Tibial nerve (tissue), 4 donors: ENCODE measurements at regions not wholly inside any gene's neighbourhood (a gene's known extent, or its start where the extent isn't known, plus 50 kb on each side); places are given as distances from the start of the nearest gene placed in this dataset.
"Not testable (repeated sequence)": the region's sequence is repeated elsewhere in the genome, so short reads cannot be mapped to it uniquely, and the experiment has no call there.

Experiments
- DNase-seq, 2 donors: peaks; one replicate each; pipeline ENCODE4 v3.0.0-alpha.2; 2019; ENCODE audit warnings: low spot score in 2 of 2
- H3K27ac ChIP-seq, 4 donors: fragments of 200-600 bp; sonication (generic) in 3 of 4; one replicate each; pipeline ENCODE4 v1.5.1; 2017 to 2019; ENCODE audit warnings: mild to moderate bottlenecking in 1 of 4
- H3K27me3 ChIP-seq, 2 donors: fragments of 200-600 bp; sonication (generic) in 1 of 2; one replicate each; pipeline versions ENCODE4 v1.5.1 to v1.6.0; 2017 to 2019
- H3K36me3 ChIP-seq, 3 donors: fragments of 200-600 bp; sonication (generic); one replicate each; pipeline ENCODE4 v1.5.1; 2018 to 2019
- H3K4me1 ChIP-seq, 4 donors: fragments of 200-600 bp; sonication (generic) in 3 of 4; one replicate each; pipeline ENCODE4 v1.5.1; 2017 to 2019
- H3K4me3 ChIP-seq, 4 donors: fragments of 200-600 bp; sonication (generic) in 3 of 4; one replicate each; pipeline ENCODE4 v1.5.1; 2017 to 2019; ENCODE audit warnings: mild to moderate bottlenecking in 1 of 4, moderate library complexity in 1 of 4
- H3K9me3 ChIP-seq, 4 donors: fragments of 200-600 bp; sonication (generic) in 3 of 4; one replicate each; pipeline ENCODE4 v1.5.1; 2017 to 2019
- CTCF ChIP-seq, 5 experiments: fragments of 200-600 bp in 3 of 5; fragments of 450-650 bp in 2 of 5; sonication (generic) in 3 of 5; IDR thresholded peaks; one replicate each; pipeline ENCODE4 v1.5.1; 2016 to 2019; ENCODE audit warnings: antibody characterized with exemption in 5 of 5, mild to moderate bottlenecking in 3 of 5, moderate library complexity in 2 of 5
- EP300 ChIP-seq, 2 donors: sonication (generic); formaldehyde crosslinking; IDR thresholded peaks; one replicate each; pipeline ENCODE4 v1.6.1; 2017; ENCODE audit warnings: antibody characterized with exemption in 2 of 2, mild to moderate bottlenecking in 1 of 2
- POLR2A ChIP-seq, 2 donors: fragments of 450-650 bp; IDR thresholded peaks; one replicate each; pipeline ENCODE4 v1.6.1; 2017; ENCODE audit warnings: antibody characterized with exemption in 2 of 2, mild to moderate bottlenecking in 2 of 2, moderate library complexity in 2 of 2
- WGBS, 2 donors: methylation state at CpG; one replicate each; pipeline ENCODE4 v1.1.5; 2018; 5-methylcytosine and 5-hydroxymethylcytosine counted together

DNA sequence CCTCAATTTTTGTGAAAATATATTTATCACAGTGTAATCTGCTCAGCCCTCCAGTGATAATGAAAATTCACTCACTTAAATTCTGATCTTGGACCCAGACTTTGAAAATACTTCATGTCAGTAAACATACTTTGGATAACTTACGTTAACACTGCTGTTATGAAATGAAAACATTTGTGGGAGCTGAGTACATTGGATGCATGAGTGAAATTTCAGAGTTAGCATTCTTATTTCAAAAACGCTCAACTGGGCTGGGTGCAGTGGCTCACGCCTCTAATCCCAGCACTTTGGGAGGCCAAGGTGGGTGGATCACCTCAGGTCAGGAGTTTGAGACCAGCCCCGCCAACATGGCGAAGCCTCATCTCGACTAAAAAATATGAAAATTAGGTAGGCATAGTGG is 196.4 kb downstream of the UTRN start:
- Histone ChIP-seq H3K4me1 (peaks cover 0 to 58% (median 0%) of the 10 kb centered on the region in 4 donors), H3K27me3 (no peaks in the 10 kb centered on the region), H3K36me3 (peaks cover 0 to 34% (median 9%) of the 10 kb centered on the region in 3 donors), H3K9me3 (no peaks in the 10 kb centered on the region), H3K27ac (peak overlapping the region in 3 of 4 donors; percentile 1 to 26 (median 11)), H3K4me3 (no peak overlapping the region)
- WGBS, 2 donors: 65 to 71% methylated on average over 6 of the region's 6 CpGs
- no peak for TF ChIP-seq POLR2A (IDR thresholded peaks at IDR 0.05)
- no peak for TF ChIP-seq CTCF (IDR thresholded peaks at IDR 0.05)
- TF ChIP-seq EP300 (IDR thresholded peaks at IDR 0.05): no peak
- no peak for DNase-seq

DNA sequence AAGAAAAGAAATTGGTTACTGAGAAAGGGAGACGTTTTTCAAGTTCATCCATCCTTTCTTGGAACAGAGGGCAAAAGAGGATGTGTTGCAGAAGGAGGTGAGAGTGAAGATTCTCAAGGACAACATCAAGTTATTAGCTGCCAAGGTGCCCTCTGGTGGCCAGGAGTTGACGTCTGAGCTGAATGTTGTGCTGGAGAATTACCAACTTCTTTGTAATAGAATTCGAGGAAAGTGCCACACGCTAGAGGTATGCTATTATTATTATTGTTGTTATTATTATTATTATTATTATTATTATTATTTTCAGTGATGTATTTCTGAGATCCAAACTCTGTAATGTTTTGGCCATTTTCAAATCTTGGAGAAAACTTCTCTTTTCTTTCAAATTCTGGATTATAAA is 197.0 kb downstream of the UTRN start:
- Histone ChIP-seq H3K4me3 (no peak overlapping the region), H3K4me1 (peaks cover 0 to 56% (median 0%) of the 10 kb centered on the region in 4 donors), H3K36me3 (peaks cover 0 to 37% (median 8%) of the 10 kb centered on the region in 3 donors), H3K27ac (peak overlapping the region in 2 of 4 donors; percentile 11 to 26), H3K27me3 (no peaks in the 10 kb centered on the region), H3K9me3 (no peaks in the 10 kb centered on the region)
- WGBS, 2 donors: 3 to 5% methylated on average over 4 of the region's 4 CpGs
- TF ChIP-seq EP300 (IDR thresholded peaks at IDR 0.05) (peak in 1 of 2 donors; percentile 62), CTCF (IDR thresholded peaks at IDR 0.05) (peak; percentile 58 to 69 (median 60)), POLR2A (IDR thresholded peaks at IDR 0.05) (no peak)
- DNase-seq: peak; percentile 75 to 90

- 89 to 94% methylated on average over 4 of the region's 4 CpGs for WGBS, 2 donors
- H3K27ac ChIP-seq: no peak overlapping the region
- no peak overlapping the region for H3K4me3 ChIP-seq
- H3K27me3 ChIP-seq: no peaks in the 10 kb centered on the region
- DNase-seq: no peak
- H3K36me3 ChIP-seq: peaks cover 7 to 62% (median 8%) of the 10 kb centered on the region in 3 donors
- peaks cover 0 to 22% (median 0%) of the 10 kb centered on the region in 4 donors for H3K4me1 ChIP-seq
- TF ChIP-seq CTCF (IDR thresholded peaks at IDR 0.05) (no peak), EP300 (IDR thresholded peaks at IDR 0.05) (no peak), POLR2A (IDR thresholded peaks at IDR 0.05) (no peak)
- H3K9me3 ChIP-seq: no peaks in the 10 kb centered on the region
Observed at GRCh38 chr6:144485531-144485930, 200.4 kb downstream of the UTRN start.

- H3K9me3 ChIP-seq: no peaks in the 10 kb centered on the region
- no peak overlapping the region for H3K27ac ChIP-seq
- peaks cover 0 to 7% (median 0%) of the 10 kb centered on the region in 4 donors for H3K4me1 ChIP-seq
- H3K4me3 ChIP-seq: no peak overlapping the region
- TF ChIP-seq POLR2A (IDR thresholded peaks at IDR 0.05): no peak
- no peak for TF ChIP-seq CTCF (IDR thresholded peaks at IDR 0.05)
- no peak for TF ChIP-seq EP300 (IDR thresholded peaks at IDR 0.05)
- H3K36me3 ChIP-seq: peaks cover 7 to 90% (median 19%) of the 10 kb centered on the region in 3 donors
- H3K27me3 ChIP-seq: no peaks in the 10 kb centered on the region
- WGBS, 2 donors: 85 to 92% methylated on average over 3 of the region's 3 CpGs
- DNase-seq: no peak
Observed at GRCh38 chr6:144488590-144488989, 203.5 kb downstream of the UTRN start.

GRCh38 chr6:144493035-144493910 is 208.1 kb downstream of the UTRN start:
- 82 to 84% methylated on average over 6 of the region's 6 CpGs for WGBS, 2 donors
- Histone ChIP-seq H3K4me3 (no peak overlapping the region), H3K36me3 (peaks cover 7 to 94% (median 16%) of the 10 kb centered on the region in 3 donors), H3K9me3 (no peaks in the 10 kb centered on the region), H3K27me3 (no peaks in the 10 kb centered on the region), H3K4me1 (peaks cover 0 to 7% (median 0%) of the 10 kb centered on the region in 4 donors), H3K27ac (no peak overlapping the region)
- TF ChIP-seq CTCF (IDR thresholded peaks at IDR 0.05): no peak
- no peak for DNase-seq

DNA sequence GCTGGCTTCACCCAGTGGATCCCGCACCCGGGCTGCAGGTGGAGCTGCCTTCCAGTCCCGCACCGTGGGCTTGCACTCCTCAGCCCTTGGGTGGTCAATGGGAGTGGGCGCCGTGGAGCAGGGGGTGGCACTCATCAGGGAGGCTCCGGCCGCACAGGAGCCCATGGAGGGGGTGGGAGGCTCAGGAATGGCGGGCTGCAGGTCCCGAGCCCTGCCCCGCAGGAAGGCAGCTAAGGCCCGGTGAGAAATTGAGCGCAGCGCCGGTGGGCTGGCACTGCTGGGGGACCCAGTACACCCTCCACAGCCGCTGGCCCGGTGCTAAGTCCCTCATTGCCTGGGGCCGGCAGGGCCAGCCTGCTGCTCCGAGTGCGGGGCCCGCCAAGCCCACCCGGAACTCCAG is 209.9 kb downstream of the UTRN start:
- not testable (repeated sequence) for H3K27me3 ChIP-seq, H3K4me1 ChIP-seq, H3K27ac ChIP-seq, H3K9me3 ChIP-seq, DNase-seq, H3K4me3 ChIP-seq
- peaks cover 0 to 94% (median 22%) of the 10 kb centered on the region in 3 donors for H3K36me3 ChIP-seq
- WGBS, 2 donors: 95 to 98% methylated on average over 8 to 21 of the region's 22 CpGs
